Muscle layer of colon (tissue), 2 donors: ENCODE measurements at regions not wholly inside any gene's neighbourhood (a gene's known extent, or its start where the extent isn't known, plus 50 kb on each side); places are given as distances from the start of the nearest gene placed in this dataset.
"Not testable (repeated sequence)": the region's sequence is repeated elsewhere in the genome, so short reads cannot be mapped to it uniquely, and the experiment has no call there.

Experiments
- H3K27ac ChIP-seq: one replicate; pipeline ENCODE4 v1.7.0; 2013; ENCODE audit warnings: low read depth, mild to moderate bottlenecking, low read length, moderate library complexity
- H3K27me3 ChIP-seq, 2 donors: one replicate each; pipeline ENCODE4 v1.7.0; 2013; ENCODE audit warnings: low read length in 2 of 2, mild to moderate bottlenecking in 2 of 2; ENCODE audit not compliant: insufficient read depth in 2 of 2, control insufficient read depth in 1 of 2
- H3K36me3 ChIP-seq: one replicate; pipeline ENCODE4 v1.7.0; 2013; ENCODE audit warnings: mild to moderate bottlenecking, low read length; ENCODE audit not compliant: insufficient read depth
- H3K4me1 ChIP-seq: one replicate; pipeline ENCODE4 v1.7.0; 2013; ENCODE audit warnings: mild to moderate bottlenecking, low read length; ENCODE audit not compliant: insufficient read depth
- H3K4me3 ChIP-seq, 2 donors: one replicate each; pipeline ENCODE4 v1.7.0; 2013; ENCODE audit warnings: low read length in 2 of 2, low read depth in 1 of 2, mild to moderate bottlenecking in 1 of 2, moderate library complexity in 1 of 2
- H3K9ac ChIP-seq: one replicate; pipeline ENCODE4 v1.7.0; 2013; ENCODE audit warnings: low read length
- H3K9me3 ChIP-seq: one replicate; pipeline ENCODE4 v1.7.0; 2013; ENCODE audit warnings: mild to moderate bottlenecking, low read length
- donor health status: abdominal sarcoma.
- donor health status: Adenocarcinoma of cecum.

GRCh38 chr9:33623658-33624586, 99.9 kb downstream of the ANKRD18B start:
- H3K4me3 ChIP-seq: no peak overlapping the region
- H3K36me3 ChIP-seq: no peaks in the 10 kb centered on the region
- no peaks in the 10 kb centered on the region for H3K4me1 ChIP-seq
- H3K9me3 ChIP-seq: no peaks in the 10 kb centered on the region
- H3K27me3 ChIP-seq: no peaks in the 10 kb centered on the region
- H3K27ac ChIP-seq: no peak overlapping the region
- H3K9ac ChIP-seq: no peak overlapping the region

- not testable (repeated sequence) for H3K9ac ChIP-seq, H3K27ac ChIP-seq, H3K27me3 ChIP-seq, H3K9me3 ChIP-seq, H3K36me3 ChIP-seq, H3K4me3 ChIP-seq, H3K4me1 ChIP-seq
These were observed 104.3 kb downstream of the ANKRD18B start for GRCh38 chr9:33628318-33628717.

GRCh38 chr9:33628865-33629410, 104.9 kb downstream of the ANKRD18B start:
- Histone ChIP-seq H3K27me3 (no peaks in the 10 kb centered on the region), H3K9ac (no peak overlapping the region), H3K4me3 (no peak overlapping the region), H3K36me3 (no peaks in the 10 kb centered on the region), H3K4me1 (no peaks in the 10 kb centered on the region), H3K9me3 (no peaks in the 10 kb centered on the region), H3K27ac (no peak overlapping the region)

GRCh38 chr9:33633636-33634035, 109.6 kb downstream of the ANKRD18B start:
- no peaks in the 10 kb centered on the region for H3K36me3 ChIP-seq
- H3K27ac ChIP-seq: no peak overlapping the region
- H3K27me3 ChIP-seq: no peaks in the 10 kb centered on the region

GRCh38 chr9:33637881-33638280, 113.8 kb downstream of the ANKRD18B start:
- H3K4me1 ChIP-seq: no peaks in the 10 kb centered on the region
- no peaks in the 10 kb centered on the region for H3K27me3 ChIP-seq
- no peak overlapping the region for H3K9ac ChIP-seq

More at GRCh38 chr9:33633636-33634035, 109.6 kb downstream of the ANKRD18B start:
- H3K9ac ChIP-seq: no peak overlapping the region
- no peaks in the 10 kb centered on the region for H3K4me1 ChIP-seq
- no peak overlapping the region for H3K4me3 ChIP-seq
- no peaks in the 10 kb centered on the region for H3K9me3 ChIP-seq

GRCh38 chr9:33638391-33638915, 114.4 kb downstream of the ANKRD18B start:
- H3K4me3 ChIP-seq: no peak overlapping the region
- H3K9me3 ChIP-seq: no peaks in the 10 kb centered on the region
- H3K9ac ChIP-seq: no peak overlapping the region
- no peak overlapping the region for H3K27ac ChIP-seq
- no peaks in the 10 kb centered on the region for H3K36me3 ChIP-seq
- no peaks in the 10 kb centered on the region for H3K27me3 ChIP-seq
- no peaks in the 10 kb centered on the region for H3K4me1 ChIP-seq

More at GRCh38 chr9:33637881-33638280, 113.8 kb downstream of the ANKRD18B start:
- H3K4me3 ChIP-seq: no peak overlapping the region
- H3K36me3 ChIP-seq: no peaks in the 10 kb centered on the region
- no peaks in the 10 kb centered on the region for H3K9me3 ChIP-seq
- H3K27ac ChIP-seq: no peak overlapping the region

- no peaks in the 10 kb centered on the region for H3K9me3 ChIP-seq
- no peaks in the 10 kb centered on the region for H3K4me1 ChIP-seq
- H3K27me3 ChIP-seq: no peaks in the 10 kb centered on the region
- H3K27ac ChIP-seq: no peak overlapping the region
- H3K36me3 ChIP-seq: no peaks in the 10 kb centered on the region
- H3K9ac ChIP-seq: no peak overlapping the region
- no peak overlapping the region for H3K4me3 ChIP-seq
These were observed 121.7 kb downstream of the ANKRD18B start for GRCh38 chr9:33645706-33646105.

GRCh38 chr9:33649463-33649862, 125.4 kb downstream of the ANKRD18B start:
- H3K36me3 ChIP-seq: no peaks in the 10 kb centered on the region
- no peak overlapping the region for H3K27ac ChIP-seq
- no peaks in the 10 kb centered on the region for H3K27me3 ChIP-seq
- no peaks in the 10 kb centered on the region for H3K9me3 ChIP-seq
- no peak overlapping the region for H3K9ac ChIP-seq
- H3K4me1 ChIP-seq: no peaks in the 10 kb centered on the region
- no peak overlapping the region for H3K4me3 ChIP-seq

- Histone ChIP-seq H3K4me3 (no peak overlapping the region), H3K27me3 (no peaks in the 10 kb centered on the region), H3K9ac (no peak overlapping the region), H3K36me3 (no peaks in the 10 kb centered on the region), H3K4me1 (no peaks in the 10 kb centered on the region), H3K9me3 (no peaks in the 10 kb centered on the region), H3K27ac (no peak overlapping the region)
These were observed 127.1 kb downstream of the ANKRD18B start for GRCh38 chr9:33651125-33651524.

GRCh38 chr9:33659921-33660320, 135.4 kb upstream of the PRSS3 start:
- Histone ChIP-seq H3K27me3 (no peaks in the 10 kb centered on the region), H3K4me3 (no peak overlapping the region), H3K36me3 (no peaks in the 10 kb centered on the region), H3K9me3 (no peaks in the 10 kb centered on the region), H3K4me1 (no peaks in the 10 kb centered on the region), H3K9ac (no peak overlapping the region), H3K27ac (no peak overlapping the region)

- Histone ChIP-seq H3K4me3 (no peak overlapping the region), H3K4me1 (no peaks in the 10 kb centered on the region), H3K27ac (no peak overlapping the region), H3K9me3 (no peaks in the 10 kb centered on the region), H3K36me3 (no peaks in the 10 kb centered on the region), H3K27me3 (no peaks in the 10 kb centered on the region), H3K9ac (no peak overlapping the region)
These were observed 134.6 kb upstream of the PRSS3 start for GRCh38 chr9:33660772-33661171.
